ENCODE measurements at regions not wholly inside any gene's neighbourhood (a gene's known extent, or its start where the extent isn't known, plus 50 kb on each side); places are given as distances from the start of the nearest gene placed in this dataset.
A peak's percentile ranks its signal among the peaks of the same experiment; 100 is the strongest.

- H3K9ac ChIP-seq (ENCODE audit: low read length) = no peak overlapping the region
- H3K9me2 ChIP-seq (replicated peaks; ENCODE audit: low read length) = no peaks in the 10 kb centered on the region
- no TSS peak for BruUV-seq (replicated peaks)
- H3K79me2 ChIP-seq (ENCODE audit: low read length) = no peaks in the 10 kb centered on the region
- peaks cover 27% of the 10 kb centered on the region for H3K4me1 ChIP-seq (ENCODE audit: insufficient read depth, low read length)
- TF ChIP-seq, protein P1, sequence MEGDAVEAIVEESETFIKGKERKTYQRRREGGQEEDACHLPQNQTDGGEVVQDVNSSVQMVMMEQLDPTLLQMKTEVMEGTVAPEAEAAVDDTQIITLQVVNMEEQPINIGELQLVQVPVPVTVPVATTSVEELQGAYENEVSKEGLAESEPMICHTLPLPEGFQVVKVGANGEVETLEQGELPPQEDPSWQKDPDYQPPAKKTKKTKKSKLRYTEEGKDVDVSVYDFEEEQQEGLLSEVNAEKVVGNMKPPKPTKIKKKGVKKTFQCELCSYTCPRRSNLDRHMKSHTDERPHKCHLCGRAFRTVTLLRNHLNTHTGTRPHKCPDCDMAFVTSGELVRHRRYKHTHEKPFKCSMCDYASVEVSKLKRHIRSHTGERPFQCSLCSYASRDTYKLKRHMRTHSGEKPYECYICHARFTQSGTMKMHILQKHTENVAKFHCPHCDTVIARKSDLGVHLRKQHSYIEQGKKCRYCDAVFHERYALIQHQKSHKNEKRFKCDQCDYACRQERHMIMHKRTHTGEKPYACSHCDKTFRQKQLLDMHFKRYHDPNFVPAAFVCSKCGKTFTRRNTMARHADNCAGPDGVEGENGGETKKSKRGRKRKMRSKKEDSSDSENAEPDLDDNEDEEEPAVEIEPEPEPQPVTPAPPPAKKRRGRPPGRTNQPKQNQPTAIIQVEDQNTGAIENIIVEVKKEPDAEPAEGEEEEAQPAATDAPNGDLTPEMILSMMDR (conservative IDR thresholded peaks at IDR 0.05; ENCODE audit: low read depth, low read length) = no peak
- TF ChIP-seq EZH2 (IDR thresholded peaks at IDR 0.05; ENCODE audit: low read length, unreplicated experiment) (no peak), EZH2phosphoT487 (IDR thresholded peaks at IDR 0.05; ENCODE audit: borderline replicate concordance, low read length) (no peak)
- CTCF ChIA-PET = no interaction called here
- no peaks in the 10 kb centered on the region for H4K20me1 ChIP-seq (ENCODE audit: low read length)
- H2AFZ ChIP-seq (ENCODE audit: low read length) = no peak overlapping the region
- H3K4me3 ChIP-seq (ENCODE audit: low read length) = no peak overlapping the region
- H3K27ac ChIP-seq (ENCODE audit: low read length) = peak overlapping the region; percentile 60
- DNase-seq (no peak), ATAC-seq (no peak)
- no peak overlapping the region for H3K4me2 ChIP-seq (ENCODE audit: low read length)
- H3K36me3 ChIP-seq (ENCODE audit: low read depth, low read length) = no peaks in the 10 kb centered on the region
- no peaks in the 10 kb centered on the region for H3F3A ChIP-seq (ENCODE audit: low read length, unreplicated experiment)
- intact Hi-C loops (cut with micrococcal nuclease) = no loop called here
- no peaks in the 10 kb centered on the region for H3K9me3 ChIP-seq (ENCODE audit: low read length)
- POLR2A ChIA-PET (ENCODE audit: unreplicated experiment) = interaction anchor here (0.6 kb wide), 1 partner anchor 225 kb away, joined by 3 read pairs; no protein-coding TSS in a partner anchor
- no peaks in the 10 kb centered on the region for H3K27me3 ChIP-seq (ENCODE audit: low read length)
These were observed 113.8 kb upstream of the SLC1A4 start for GRCh38 chr2:64875368-64875767.

DNA sequence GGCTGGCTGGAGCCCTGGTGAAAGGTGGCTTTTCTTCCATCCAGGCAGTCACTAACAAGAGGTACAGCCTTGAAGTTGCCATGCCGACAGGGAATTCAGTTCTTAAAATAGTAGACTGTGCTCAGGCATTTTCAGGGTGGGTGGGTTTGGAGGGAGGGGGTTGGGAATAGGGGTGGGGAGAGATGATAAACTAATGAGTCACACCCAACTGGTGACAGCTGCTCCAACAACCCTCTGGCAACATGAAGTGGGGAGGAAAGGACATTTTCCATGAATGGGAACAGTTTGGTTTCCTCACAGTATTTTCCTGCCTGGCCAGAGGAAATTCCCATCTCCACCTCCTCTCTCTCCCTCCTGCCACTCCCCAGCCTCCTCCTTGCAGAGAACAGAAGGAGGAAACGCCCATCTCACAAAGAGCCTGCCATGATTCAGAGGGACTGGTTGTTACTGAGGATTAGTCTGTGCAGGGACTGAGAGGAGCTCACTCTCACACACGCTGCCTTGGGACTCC, 113.0 kb upstream of the SLC1A4 start:
- DNase-seq (peak; percentile 86), ATAC-seq (peak; percentile 89)

DNA sequence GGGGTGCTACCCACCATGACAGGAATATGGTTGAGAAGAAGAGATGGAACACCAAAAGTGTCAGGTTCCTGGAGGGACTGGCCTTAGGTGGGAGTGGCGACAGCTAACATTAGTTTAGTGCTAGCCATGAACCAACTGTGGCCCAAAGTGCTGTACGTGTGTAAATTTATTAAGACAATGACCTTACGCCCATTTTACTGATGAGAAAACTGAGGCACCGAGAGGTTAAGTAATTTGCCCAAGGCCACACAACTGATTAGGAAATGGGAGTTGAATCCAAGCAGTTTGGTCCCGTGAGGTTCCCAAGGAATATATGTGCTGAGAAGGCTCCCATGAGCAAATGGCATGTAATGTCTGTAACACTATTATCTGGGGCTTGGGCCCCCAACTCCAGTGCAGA, 109.5 kb upstream of the SLC1A4 start:
- no peak overlapping the region for H3K4me2 ChIP-seq (ENCODE audit: low read length)

More for the DNA sequence above, 113.0 kb upstream of the SLC1A4 start:
- H3K9me3 ChIP-seq (ENCODE audit: low read length) = no peaks in the 10 kb centered on the region
- no peaks in the 10 kb centered on the region for H3K9me2 ChIP-seq (replicated peaks; ENCODE audit: low read length)
- no peaks in the 10 kb centered on the region for H3K27me3 ChIP-seq (ENCODE audit: low read length)
- peak overlapping the region; percentile 68 for H3K4me2 ChIP-seq (ENCODE audit: low read length)
- H4K20me1 ChIP-seq (ENCODE audit: low read length) = no peaks in the 10 kb centered on the region
- TF ChIP-seq EZH2 (IDR thresholded peaks at IDR 0.05; ENCODE audit: low read length, unreplicated experiment) (no peak), EZH2phosphoT487 (IDR thresholded peaks at IDR 0.05; ENCODE audit: borderline replicate concordance, low read length) (no peak)
- TF ChIP-seq, protein P1 (conservative IDR thresholded peaks at IDR 0.05; ENCODE audit: low read depth, low read length) = no peak
- H2AFZ ChIP-seq (ENCODE audit: low read length) = peak overlapping the region; percentile 46; the same call in 1 of the 2 replicates
- H3K4me1 ChIP-seq (ENCODE audit: insufficient read depth, low read length) = peaks cover 27% of the 10 kb centered on the region
- H3K4me3 ChIP-seq (ENCODE audit: low read length) = no peak overlapping the region
- intact Hi-C loops (cut with micrococcal nuclease) = no loop called here
- POLR2A ChIA-PET (ENCODE audit: unreplicated experiment) = interaction anchor here (0.6 to 0.7 kb wide), 2 partner anchors 226 to 232 kb away, joined by 3 to 4 read pairs; no protein-coding TSS in a partner anchor
- no peaks in the 10 kb centered on the region for H3K79me2 ChIP-seq (ENCODE audit: low read length)
- BruUV-seq (replicated peaks) = no TSS peak
- peak overlapping the region; percentile 60 for H3K27ac ChIP-seq (ENCODE audit: low read length)
- no peaks in the 10 kb centered on the region for H3F3A ChIP-seq (ENCODE audit: low read length, unreplicated experiment)
- CTCF ChIA-PET = interaction anchor here (0.8 kb wide), 1 partner anchor 289 kb away, joined by 5 read pairs; no protein-coding TSS in a partner anchor
- no peaks in the 10 kb centered on the region for H3K36me3 ChIP-seq (ENCODE audit: low read depth, low read length)
- H3K9ac ChIP-seq (ENCODE audit: low read length) = no peak overlapping the region

More for the DNA sequence above, 109.5 kb upstream of the SLC1A4 start:
- Histone ChIP-seq H3K79me2 (ENCODE audit: low read length) (no peaks in the 10 kb centered on the region), H3K4me3 (ENCODE audit: low read length) (no peak overlapping the region), H2AFZ (ENCODE audit: low read length) (no peak overlapping the region), H4K20me1 (ENCODE audit: low read length) (no peaks in the 10 kb centered on the region), H3K27me3 (ENCODE audit: low read length) (no peaks in the 10 kb centered on the region), H3K27ac (ENCODE audit: low read length) (no peak overlapping the region), H3K4me1 (ENCODE audit: insufficient read depth, low read length) (peaks cover 24% of the 10 kb centered on the region), H3K36me3 (ENCODE audit: low read depth, low read length) (no peaks in the 10 kb centered on the region), H3K9me3 (ENCODE audit: low read length) (no peaks in the 10 kb centered on the region), H3K9me2 (replicated peaks; ENCODE audit: low read length) (no peaks in the 10 kb centered on the region), H3F3A (ENCODE audit: low read length, unreplicated experiment) (no peaks in the 10 kb centered on the region), H3K9ac (ENCODE audit: low read length) (no peak overlapping the region)
- ChIA-PET POLR2A (ENCODE audit: unreplicated experiment) (no interaction called here), CTCF (no interaction called here)
- no peak for DNase-seq
- TF ChIP-seq, protein P1 (conservative IDR thresholded peaks at IDR 0.05; ENCODE audit: low read depth, low read length) = no peak
- no peak for TF ChIP-seq EZH2 (IDR thresholded peaks at IDR 0.05; ENCODE audit: low read length, unreplicated experiment)
- no peak for TF ChIP-seq EZH2phosphoT487 (IDR thresholded peaks at IDR 0.05; ENCODE audit: borderline replicate concordance, low read length)
- intact Hi-C loops (cut with micrococcal nuclease) = no loop called here
- ATAC-seq = no peak
- no TSS peak for BruUV-seq (replicated peaks)

All from PC-3 (cell line).